Mesenchymal stem cell (in vitro differentiated cells and primary cell): ENCODE measurements at regions not wholly inside any gene's neighbourhood (a gene's known extent, or its start where the extent isn't known, plus 50 kb on each side); places are given as distances from the start of the nearest gene placed in this dataset.

Experiments
- DNase-seq: peaks from one replicate; pipeline ENCODE4 v3.0.0-alpha.2; 2013
- H2AFZ ChIP-seq: one replicate; pipeline ENCODE4 v1.6.1; 2013; ENCODE audit warnings: low read depth, mild to moderate bottlenecking, control low read depth, inconsistent platforms, low read length, moderate library complexity
- H2AK5ac ChIP-seq: 2 replicates; pipeline ENCODE4 v1.6.1; 2013; ENCODE audit warnings: low read length, moderate library complexity, mild to moderate bottlenecking, inconsistent platforms; ENCODE audit not compliant: severe bottlenecking
- H2BK120ac ChIP-seq: one replicate; pipeline ENCODE4 v1.6.1; 2013; ENCODE audit warnings: low read depth, mild to moderate bottlenecking, inconsistent platforms, low read length, moderate library complexity
- H2BK12ac ChIP-seq, 2 experiments: one replicate each; pipeline ENCODE4 v1.6.1; 2013; ENCODE audit warnings: inconsistent platforms in 2 of 2, low read length in 2 of 2, mild to moderate bottlenecking in 2 of 2, moderate library complexity in 2 of 2, control low read depth in 1 of 2
- H2BK15ac ChIP-seq: one replicate; pipeline ENCODE4 v1.6.1; 2013; ENCODE audit warnings: mild to moderate bottlenecking, low read depth, inconsistent platforms; ENCODE audit not compliant: poor library complexity, severe bottlenecking
- H2BK5ac ChIP-seq: 2 replicates; pipeline ENCODE4 v1.6.1; 2013; ENCODE audit warnings: low read depth, mild to moderate bottlenecking, low read length, control low read depth, inconsistent platforms; ENCODE audit not compliant: poor library complexity, severe bottlenecking
- H3K14ac ChIP-seq, 2 experiments: one replicate each; pipeline ENCODE4 v1.6.1; 2013; ENCODE audit warnings: inconsistent platforms in 2 of 2, low read length in 2 of 2, control low read depth in 1 of 2, mild to moderate bottlenecking in 1 of 2, moderate library complexity in 1 of 2
- H3K18ac ChIP-seq, 2 experiments: one replicate each; pipeline ENCODE4 v1.6.1; 2013; ENCODE audit warnings: inconsistent platforms in 2 of 2, low read length in 2 of 2, control low read depth in 1 of 2, low read depth in 1 of 2, mild to moderate bottlenecking in 1 of 2
- H3K23ac ChIP-seq, 2 experiments: one replicate each; pipeline ENCODE4 v1.6.1; 2013; ENCODE audit warnings: inconsistent platforms in 2 of 2, low read length in 2 of 2, mild to moderate bottlenecking in 2 of 2, moderate library complexity in 2 of 2, control low read depth in 1 of 2
- H3K27ac ChIP-seq: 2 replicates; pipeline ENCODE4 v1.5.1; 2013; ENCODE audit warnings: mild to moderate bottlenecking, moderate library complexity, low read length, control low read depth, inconsistent platforms; ENCODE audit not compliant: poor library complexity, severe bottlenecking
- H3K27me3 ChIP-seq, 2 experiments: 2 replicates each; pipeline versions ENCODE4 v1.6.1 to v1.7.0; 2013; ENCODE audit warnings: low read length in 2 of 2, mild to moderate bottlenecking in 2 of 2, moderate library complexity in 2 of 2, control low read depth in 1 of 2, inconsistent platforms in 1 of 2; ENCODE audit not compliant: control insufficient read depth in 1 of 2, insufficient read depth in 1 of 2
- H3K36me3 ChIP-seq, 2 experiments: 2 replicates each; pipeline versions ENCODE4 v1.6.1 to v1.7.0; 2013; ENCODE audit warnings: low read length in 2 of 2, control low read depth in 1 of 2, inconsistent platforms in 1 of 2, low read depth in 1 of 2, mild to moderate bottlenecking in 1 of 2; ENCODE audit not compliant: insufficient read depth in 2 of 2, control insufficient read depth in 1 of 2
- H3K4ac ChIP-seq, 2 experiments: one replicate each; pipeline ENCODE4 v1.6.1; 2013; ENCODE audit warnings: inconsistent platforms in 2 of 2, low read length in 2 of 2, mild to moderate bottlenecking in 2 of 2, moderate library complexity in 2 of 2, control low read depth in 1 of 2, low read depth in 1 of 2
- H3K4me1 ChIP-seq: 2 replicates; pipeline ENCODE4 v1.6.1; 2013; ENCODE audit warnings: low read depth, low read length, control low read depth; ENCODE audit not compliant: control insufficient read depth, insufficient read depth
- H3K4me2 ChIP-seq: 2 replicates; pipeline ENCODE4 v1.6.1; 2013; ENCODE audit warnings: low read length, mild to moderate bottlenecking, inconsistent platforms; ENCODE audit not compliant: poor library complexity, severe bottlenecking
- H3K4me3 ChIP-seq, 2 experiments: 2 replicates each; pipeline versions ENCODE4 v1.5.1 to v1.7.0; 2013; ENCODE audit warnings: low read length in 2 of 2, mild to moderate bottlenecking in 2 of 2, control low read depth in 1 of 2, low read depth in 1 of 2; ENCODE audit not compliant: insufficient read depth in 1 of 2
- H3K79me1 ChIP-seq: replicated peaks from 2 replicates; pipeline ENCODE4 v1.6.1; 2013; ENCODE audit warnings: mild to moderate bottlenecking, control low read depth, low read length, inconsistent platforms; ENCODE audit not compliant: poor library complexity, severe bottlenecking
- H3K9ac ChIP-seq: 2 replicates; pipeline ENCODE4 v1.7.0; 2013; ENCODE audit warnings: mild to moderate bottlenecking, low read length, moderate library complexity
- H3K9me3 ChIP-seq: 2 replicates; pipeline ENCODE4 v1.7.0; 2013; ENCODE audit warnings: mild to moderate bottlenecking, low read length; ENCODE audit not compliant: control insufficient read depth
- H4K8ac ChIP-seq: one replicate; pipeline ENCODE4 v1.6.1; 2013; ENCODE audit warnings: inconsistent platforms, mild to moderate bottlenecking, low read length, moderate library complexity
- H4K91ac ChIP-seq: one replicate; pipeline ENCODE4 v1.6.1; 2013; ENCODE audit warnings: mild to moderate bottlenecking, low read length, inconsistent platforms
- WGBS: methylation state at CpG from one replicate; pipeline ENCODE4 v1.1.7; 2013; ENCODE audit warnings: mixed read lengths; 5-methylcytosine and 5-hydroxymethylcytosine counted together

DNA sequence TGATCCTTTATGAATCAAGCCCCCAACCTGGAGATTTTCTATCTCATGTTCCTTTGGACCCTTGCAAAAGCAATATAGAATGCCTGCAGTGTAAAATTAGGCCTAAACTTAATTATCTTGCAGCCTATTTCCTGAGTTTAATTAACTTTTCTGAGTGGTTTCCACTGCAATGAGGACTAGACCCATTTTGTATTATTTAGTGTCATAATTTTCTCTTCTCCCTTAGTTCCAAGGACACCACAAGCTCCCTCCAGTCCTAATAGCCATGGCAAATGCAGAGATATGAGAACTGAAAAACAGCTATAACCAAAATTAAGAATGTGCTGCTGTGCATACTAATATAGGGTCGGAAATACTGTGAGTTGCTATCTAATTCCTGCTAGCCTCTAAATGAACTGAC lies 90.9 kb upstream of the GRAMD2B start:
- Histone ChIP-seq H3K4me3 (no peak overlapping the region), H2BK5ac (no peak overlapping the region), H3K9ac (no peak overlapping the region), H3K4ac (no peak overlapping the region), H2BK15ac (no peak overlapping the region), H3K9me3 (no peaks in the 10 kb centered on the region), H3K27ac (no peak overlapping the region), H3K4me1 (no peaks in the 10 kb centered on the region), H2BK12ac (no peak overlapping the region), H2AK5ac (no peak overlapping the region), H3K18ac (no peak overlapping the region), H3K79me1 (no peaks in the 10 kb centered on the region), H3K23ac (no peak overlapping the region), H3K4me2 (no peak overlapping the region), H2AFZ (no peak overlapping the region), H3K36me3 (no peaks in the 10 kb centered on the region), H3K14ac (no peak overlapping the region), H3K27me3 (no peaks in the 10 kb centered on the region), H4K8ac (no peak overlapping the region), H4K91ac (no peak overlapping the region), H2BK120ac (no peak overlapping the region)
- WGBS, result no CpG with 5 or more reads among the region's 1 CpG
- DNase-seq, result no peak

DNA sequence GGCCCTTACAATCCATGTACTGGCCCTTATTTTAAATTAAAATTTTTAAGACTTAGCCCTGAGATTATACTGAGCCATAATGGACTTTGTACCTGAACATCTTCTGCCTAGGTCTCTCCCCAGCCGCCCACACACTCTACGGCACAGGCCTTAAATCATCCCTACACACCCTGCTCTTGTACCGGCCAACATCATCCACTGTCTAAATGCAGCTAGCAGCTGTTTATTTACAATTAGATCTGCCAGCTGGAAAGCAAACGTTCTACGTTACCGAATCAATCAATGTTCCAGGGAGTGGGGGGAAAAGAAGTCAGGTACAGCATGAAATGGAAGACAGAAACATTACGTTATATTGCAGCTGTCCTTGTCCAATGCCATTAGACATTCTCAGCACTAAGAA lies 88.4 kb upstream of the GRAMD2B start:
- WGBS, result 76% methylated on average over 6 of the region's 7 CpGs

DNA sequence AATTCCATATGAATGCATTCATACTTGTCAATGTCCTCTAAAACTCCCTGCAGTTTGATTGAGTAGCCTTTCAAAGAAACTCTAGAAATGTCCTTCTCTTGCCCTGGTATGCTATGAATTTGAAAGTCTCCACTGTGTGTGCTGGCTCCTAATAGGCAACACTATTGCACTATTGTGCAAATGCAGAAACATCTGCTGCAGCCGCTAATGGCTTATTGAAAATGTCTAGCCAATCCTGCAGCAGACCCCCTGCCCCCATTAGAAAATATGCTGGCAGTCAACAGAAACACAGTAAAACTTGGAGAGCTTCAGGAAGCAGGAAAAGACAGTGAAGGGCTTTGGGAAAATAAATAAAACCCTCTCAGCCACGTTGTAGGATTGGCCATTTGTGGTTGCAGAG lies 87.3 kb upstream of the GRAMD2B start:
- Histone ChIP-seq H3K27ac (no peak overlapping the region), H2BK120ac (no peak overlapping the region), H3K27me3 (no peaks in the 10 kb centered on the region), H3K36me3 (no peaks in the 10 kb centered on the region), H2BK12ac (no peak overlapping the region), H2AFZ (no peak overlapping the region), H4K8ac (no peak overlapping the region), H3K9me3 (no peaks in the 10 kb centered on the region), H3K4me3 (no peak overlapping the region), H3K23ac (no peak overlapping the region), H3K4me1 (no peaks in the 10 kb centered on the region), H2BK5ac (no peak overlapping the region), H3K79me1 (no peaks in the 10 kb centered on the region), H3K4ac (no peak overlapping the region), H3K9ac (no peak overlapping the region), H3K14ac (no peak overlapping the region), H2BK15ac (no peak overlapping the region), H3K18ac (no peak overlapping the region), H4K91ac (no peak overlapping the region), H3K4me2 (no peak overlapping the region), H2AK5ac (no peak overlapping the region)
- peak; percentile 77 for DNase-seq
- WGBS, result 3% methylated on average over 2 of the region's 2 CpGs

More for the DNA sequence above, 88.4 kb upstream of the GRAMD2B start:
- no peak overlapping the region for H2AFZ ChIP-seq
- H2AK5ac ChIP-seq, result no peak overlapping the region
- no peak for DNase-seq
- H2BK5ac ChIP-seq, result no peak overlapping the region
- H2BK15ac ChIP-seq, result no peak overlapping the region
- peak overlapping the region in 1 of 2 experiments; percentile 29 for H2BK12ac ChIP-seq
- no peak overlapping the region for H4K91ac ChIP-seq
- no peak overlapping the region for H3K9ac ChIP-seq
- H3K36me3 ChIP-seq, result no peaks in the 10 kb centered on the region
- no peak overlapping the region for H3K14ac ChIP-seq
- no peak overlapping the region for H3K23ac ChIP-seq
- no peak overlapping the region for H3K27ac ChIP-seq
- no peak overlapping the region for H3K4me3 ChIP-seq
- no peak overlapping the region for H3K4ac ChIP-seq
- no peaks in the 10 kb centered on the region for H3K27me3 ChIP-seq
- no peaks in the 10 kb centered on the region for H3K9me3 ChIP-seq
- H3K4me2 ChIP-seq, result no peak overlapping the region
- no peak overlapping the region for H2BK120ac ChIP-seq
- no peak overlapping the region for H3K18ac ChIP-seq
- no peak overlapping the region for H4K8ac ChIP-seq
- H3K79me1 ChIP-seq, result no peaks in the 10 kb centered on the region
- H3K4me1 ChIP-seq, result no peaks in the 10 kb centered on the region

DNA sequence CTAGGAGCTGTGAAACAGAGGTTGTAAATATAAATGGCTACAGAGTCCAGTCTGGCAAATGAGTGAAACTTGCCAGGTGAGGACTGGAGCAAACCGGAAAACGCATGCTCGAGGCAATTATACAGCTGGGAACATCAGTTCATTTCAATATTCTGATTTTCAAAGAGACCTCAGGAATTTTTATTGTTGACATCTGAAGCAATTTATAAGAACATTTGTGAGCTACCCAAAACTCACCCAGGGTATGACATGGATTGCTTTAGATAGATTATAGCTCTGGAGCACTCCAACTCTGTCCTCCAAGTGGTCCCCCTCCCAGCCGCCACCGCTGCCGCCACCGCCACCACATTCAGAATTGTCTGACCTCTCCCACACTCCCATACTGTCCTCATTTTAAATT lies 84.6 kb upstream of the GRAMD2B start:
- H3K14ac ChIP-seq, result no peak overlapping the region
- no peak overlapping the region for H2BK120ac ChIP-seq
- peak overlapping the region; percentile 9 for H3K9ac ChIP-seq
- no peak overlapping the region for H2BK15ac ChIP-seq
- H3K79me1 ChIP-seq, result no peaks in the 10 kb centered on the region
- H4K8ac ChIP-seq, result no peak overlapping the region
- 89% methylated on average over 7 of the region's 7 CpGs for WGBS
- H3K4me3 ChIP-seq, result no peak overlapping the region
- no peak overlapping the region for H2AK5ac ChIP-seq
- H3K9me3 ChIP-seq, result no peaks in the 10 kb centered on the region
- H3K23ac ChIP-seq, result no peak overlapping the region
- no peak overlapping the region for H4K91ac ChIP-seq
- H2BK12ac ChIP-seq, result no peak overlapping the region
- DNase-seq, result no peak
- no peaks in the 10 kb centered on the region for H3K27me3 ChIP-seq
- H3K4me2 ChIP-seq, result no peak overlapping the region
- no peak overlapping the region for H3K18ac ChIP-seq
- no peak overlapping the region for H3K4ac ChIP-seq
- H3K36me3 ChIP-seq, result no peaks in the 10 kb centered on the region
- no peak overlapping the region for H2BK5ac ChIP-seq
- H3K27ac ChIP-seq, result no peak overlapping the region
- H3K4me1 ChIP-seq, result no peaks in the 10 kb centered on the region
- no peak overlapping the region for H2AFZ ChIP-seq
